Activated CD4-positive, alpha-beta T cell treated with anti-CD3 and anti-CD28 coated beads, Interleukin-2, amount 10 ng/mL, durations not matched to agents 7 days and 5 days (primary cell): ENCODE measurements at regions not wholly inside any gene's neighbourhood (a gene's known extent, or its start where the extent isn't known, plus 50 kb on each side); places are given as distances from the start of the nearest gene placed in this dataset.

Source experiments
- CTCF ChIA-PET: fragments of 350-600 bp; sonication (Branson Sonifier 250); formaldehyde crosslinking; loops from one replicate; lab custom pipeline; 2021; ENCODE audit warnings: antibody characterized with exemption; lab: Charles Lee
- POLR2A ChIA-PET: fragments of 350-600 bp; sonication (Branson Sonifier 250); formaldehyde crosslinking; loops from one replicate; lab custom pipeline; 2021; ENCODE audit warnings: antibody characterized with exemption; lab: Charles Lee
- DNase-seq: peaks from one replicate; pipeline ENCODE4 v3.0.0-alpha.2; 2020
- H3K27ac Mint-ChIP-seq: one replicate; pipeline ENCODE4 v1.8.0; 2021; ENCODE audit warnings: mild to moderate bottlenecking, moderate library complexity, mixed read lengths
- H3K27me3 Mint-ChIP-seq: one replicate; pipeline ENCODE4 v1.8.0; 2021; ENCODE audit warnings: mixed read lengths
- H3K36me3 Mint-ChIP-seq: one replicate; pipeline ENCODE4 v1.8.0; 2021; ENCODE audit warnings: low read depth, mixed read lengths
- H3K4me1 Mint-ChIP-seq: one replicate; pipeline ENCODE4 v1.8.0; 2021; ENCODE audit warnings: mixed read lengths
- H3K4me3 Mint-ChIP-seq: one replicate; pipeline ENCODE4 v1.8.0; 2021; ENCODE audit warnings: mild to moderate bottlenecking, moderate library complexity, mixed read lengths
- H3K9me3 Mint-ChIP-seq: one replicate; pipeline ENCODE4 v1.8.0; 2021; ENCODE audit warnings: mixed read lengths

DNA sequence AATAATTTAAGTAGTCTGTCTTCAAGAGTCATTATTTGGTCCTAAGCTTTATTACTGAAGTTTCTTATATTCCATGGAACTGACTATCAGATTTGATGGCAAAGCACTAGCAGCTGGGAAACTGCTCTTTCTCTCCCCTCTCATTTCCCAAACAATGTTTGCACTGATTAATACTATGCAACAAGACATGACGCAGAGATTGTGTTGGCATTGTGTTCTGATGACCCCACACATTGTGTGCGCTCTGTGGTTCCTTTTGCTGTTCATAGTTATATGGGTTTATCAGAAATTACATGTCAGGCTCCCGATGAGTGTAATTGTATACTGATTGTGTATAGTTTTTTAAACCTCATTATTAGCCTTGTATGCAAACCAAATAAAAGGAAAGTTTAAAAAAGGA, 331.6 kb upstream of the FANCL start:
- H3K4me1 Mint-ChIP-seq: peaks cover 29% of the 10 kb centered on the region
- ChIA-PET CTCF (no interaction called here), POLR2A (no interaction called here)
- no peaks in the 10 kb centered on the region for H3K36me3 Mint-ChIP-seq
- no peak for DNase-seq
- no peak overlapping the region for H3K27ac Mint-ChIP-seq
- H3K4me3 Mint-ChIP-seq: no peak overlapping the region
- no peaks in the 10 kb centered on the region for H3K9me3 Mint-ChIP-seq
- peaks cover 3% of the 10 kb centered on the region for H3K27me3 Mint-ChIP-seq

DNA sequence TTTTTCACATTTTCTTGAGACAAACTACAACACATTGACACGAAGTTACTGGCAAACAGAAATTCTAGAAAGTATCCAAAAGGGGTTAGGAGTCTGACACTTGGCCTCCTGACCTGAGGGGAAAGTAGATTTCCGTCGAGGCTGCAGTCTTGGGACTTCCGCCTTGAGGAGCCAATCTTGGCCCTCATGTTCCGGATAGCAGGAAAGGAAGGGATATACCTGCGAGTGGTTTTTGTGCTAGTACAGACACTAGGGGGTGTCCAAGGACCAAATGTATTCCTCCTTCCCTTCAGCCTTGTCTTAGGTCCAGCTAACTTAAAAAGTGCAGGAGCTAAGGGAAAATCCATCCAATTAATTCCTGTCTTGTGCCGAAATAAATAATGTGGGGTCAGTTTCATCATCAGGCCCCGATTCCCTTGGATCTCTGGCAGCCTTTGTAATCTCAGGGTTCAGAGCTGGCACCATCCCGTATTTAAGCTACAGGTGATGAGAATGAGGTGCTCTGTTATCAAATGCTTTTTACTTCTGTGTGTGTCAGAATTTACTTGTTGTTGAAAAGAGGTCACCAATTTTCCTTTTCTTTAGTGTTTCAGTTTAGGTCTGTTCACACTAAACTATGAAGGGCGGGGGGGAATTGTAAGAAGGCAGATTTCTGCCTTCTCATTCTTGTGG, 330.2 kb upstream of the FANCL start:
- ChIA-PET POLR2A (no interaction called here), CTCF (interaction anchor here (0.7 kb wide), 1 partner anchor 11 kb away, joined by 4 read pairs; no protein-coding TSS in a partner anchor)
- no peak overlapping the region for H3K4me3 Mint-ChIP-seq
- no peaks in the 10 kb centered on the region for H3K36me3 Mint-ChIP-seq
- peak; percentile 23 for DNase-seq
- peaks cover 3% of the 10 kb centered on the region for H3K27me3 Mint-ChIP-seq
- H3K27ac Mint-ChIP-seq: peak overlapping the region; percentile 27
- H3K9me3 Mint-ChIP-seq: no peaks in the 10 kb centered on the region
- H3K4me1 Mint-ChIP-seq: peaks cover 29% of the 10 kb centered on the region

DNA sequence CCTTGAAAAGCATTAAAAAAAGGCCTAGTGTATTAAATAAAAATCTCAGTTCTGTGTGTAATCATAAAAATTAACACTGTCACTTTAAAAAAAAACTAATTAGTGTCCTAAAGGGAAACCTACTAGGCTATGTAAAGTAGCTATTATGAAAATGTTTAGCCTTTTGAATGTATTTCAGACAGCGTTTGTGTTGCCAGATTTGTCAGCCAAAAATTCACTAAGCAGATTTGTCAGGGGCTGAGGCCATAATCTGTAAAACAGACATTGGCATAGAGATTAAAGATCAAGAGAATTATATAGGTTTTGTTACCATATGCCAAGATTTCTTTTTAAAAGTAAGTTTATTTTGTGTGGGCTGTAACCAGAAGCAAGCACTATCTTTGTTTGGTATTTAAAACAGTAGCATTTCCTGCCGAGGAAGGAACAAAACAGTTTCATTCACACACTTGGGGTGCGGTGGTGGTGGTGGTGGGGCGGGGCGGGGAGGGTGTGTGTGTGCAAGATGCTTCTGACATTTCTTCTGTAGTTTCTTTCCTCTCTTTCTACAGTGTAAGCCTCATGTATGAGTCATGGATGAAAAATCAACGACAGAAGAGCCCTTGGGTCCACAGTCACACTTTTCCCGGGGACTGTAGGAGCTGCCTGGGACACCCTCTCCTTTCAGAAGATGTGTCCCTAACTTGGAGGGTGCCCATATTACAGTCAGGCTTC, 328.5 kb upstream of the FANCL start:
- Mint-ChIP-seq H3K4me1 (peaks cover 29% of the 10 kb centered on the region), H3K4me3 (no peak overlapping the region), H3K27me3 (peaks cover 7% of the 10 kb centered on the region), H3K27ac (peak overlapping the region; percentile 73), H3K9me3 (no peaks in the 10 kb centered on the region), H3K36me3 (no peaks in the 10 kb centered on the region)
- DNase-seq: peak; percentile 46
- POLR2A ChIA-PET: no interaction called here
- CTCF ChIA-PET: no interaction called here

DNA sequence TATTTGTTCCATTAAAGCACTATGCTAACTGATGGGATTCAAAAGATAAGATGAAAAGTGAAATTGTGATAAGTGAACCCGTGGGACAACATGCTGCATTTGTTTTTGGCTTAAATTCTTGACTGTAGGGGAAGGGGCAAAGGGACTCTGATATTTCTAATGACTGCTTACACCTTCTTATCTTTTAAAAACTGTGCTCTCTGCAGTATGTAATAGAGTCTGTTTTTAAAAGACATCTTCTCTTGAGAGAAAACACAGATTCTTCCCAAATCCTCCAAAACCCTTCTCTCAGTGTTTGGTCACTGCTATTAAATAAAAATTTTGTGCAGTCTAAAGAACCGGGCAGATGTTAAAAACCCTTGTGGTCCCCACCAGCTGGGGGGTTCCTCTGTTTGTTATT, 327.8 kb upstream of the FANCL start:
- no peaks in the 10 kb centered on the region for H3K9me3 Mint-ChIP-seq
- CTCF ChIA-PET: no interaction called here
- peaks cover 9% of the 10 kb centered on the region for H3K27me3 Mint-ChIP-seq
- H3K4me3 Mint-ChIP-seq: no peak overlapping the region
- no peaks in the 10 kb centered on the region for H3K36me3 Mint-ChIP-seq
- DNase-seq: no peak
- peaks cover 29% of the 10 kb centered on the region for H3K4me1 Mint-ChIP-seq
- POLR2A ChIA-PET: no interaction called here
- no peak overlapping the region for H3K27ac Mint-ChIP-seq

DNA sequence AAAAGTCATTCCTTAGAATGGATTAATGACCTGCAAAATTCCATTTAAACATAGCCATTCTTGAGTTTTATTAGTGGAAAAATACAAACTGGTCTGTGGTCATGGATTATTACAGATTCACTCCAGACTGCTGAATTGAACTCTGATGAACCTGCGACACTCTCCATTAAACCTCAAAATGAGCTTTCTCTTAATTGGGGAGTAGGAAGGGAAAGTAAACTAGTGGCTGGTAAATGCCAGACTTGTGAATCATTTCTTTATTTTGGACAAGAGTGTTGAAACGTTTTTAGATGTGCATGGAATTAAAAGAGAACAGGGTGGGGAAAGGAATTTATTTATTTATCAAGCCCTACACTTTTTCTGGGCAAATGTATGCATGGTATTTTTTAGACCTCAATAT, 321.2 kb upstream of the FANCL start:
- ChIA-PET CTCF (interaction anchor here (0.7 kb wide), 1 partner anchor 1997 kb away, joined by 3 read pairs; no protein-coding TSS in a partner anchor), POLR2A (no interaction called here)

DNA sequence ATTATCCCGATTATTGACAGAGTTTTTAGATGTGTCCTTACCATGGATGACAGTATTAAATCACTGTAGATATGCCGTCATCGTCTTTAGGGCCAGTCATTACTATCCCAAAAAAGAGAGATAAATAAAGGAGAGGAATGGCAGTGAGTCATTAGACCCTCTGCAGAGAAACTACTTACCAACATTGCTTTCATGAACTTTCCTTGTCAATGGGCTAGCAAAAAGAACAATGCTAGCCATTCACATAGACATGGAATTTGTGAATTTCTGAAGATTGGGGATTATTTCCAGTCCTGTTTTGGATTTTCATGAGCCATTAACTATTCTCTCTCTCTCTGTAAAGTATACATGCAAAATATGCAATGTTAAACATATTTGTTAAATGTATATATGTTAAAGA, 319.4 kb upstream of the FANCL start:
- Mint-ChIP-seq H3K4me1 (no peaks in the 10 kb centered on the region), H3K4me3 (no peak overlapping the region), H3K36me3 (no peaks in the 10 kb centered on the region), H3K27ac (no peak overlapping the region), H3K9me3 (no peaks in the 10 kb centered on the region), H3K27me3 (peaks cover 5% of the 10 kb centered on the region)
- ChIA-PET CTCF (no interaction called here), POLR2A (no interaction called here)
- no peak for DNase-seq

More for the DNA sequence above, 321.2 kb upstream of the FANCL start:
- Mint-ChIP-seq H3K27ac (no peak overlapping the region), H3K4me1 (no peaks in the 10 kb centered on the region), H3K36me3 (no peaks in the 10 kb centered on the region), H3K27me3 (peaks cover 9% of the 10 kb centered on the region), H3K4me3 (no peak overlapping the region), H3K9me3 (no peaks in the 10 kb centered on the region)
- no peak for DNase-seq

DNA sequence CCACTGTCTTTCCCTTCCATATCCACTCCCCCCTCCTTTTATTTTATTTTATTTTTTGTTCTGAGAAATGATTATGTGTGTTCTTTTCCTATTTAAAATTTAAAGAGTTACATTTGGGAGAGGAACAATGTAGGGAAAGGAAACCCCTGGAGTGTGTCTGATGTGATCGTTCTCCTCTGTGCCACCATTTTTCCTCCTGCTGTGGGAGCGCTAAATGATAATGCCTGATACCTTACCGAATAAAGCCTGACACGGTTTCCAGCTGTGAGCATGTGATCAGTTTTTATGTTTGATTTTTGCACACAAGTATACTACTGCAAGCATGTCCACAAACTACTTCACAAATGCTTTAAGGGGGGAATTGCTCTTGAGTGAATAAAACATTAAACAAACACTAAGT, 317.8 kb upstream of the FANCL start:
- Mint-ChIP-seq H3K9me3 (no peaks in the 10 kb centered on the region), H3K27me3 (no peaks in the 10 kb centered on the region), H3K36me3 (no peaks in the 10 kb centered on the region), H3K27ac (no peak overlapping the region), H3K4me3 (no peak overlapping the region), H3K4me1 (no peaks in the 10 kb centered on the region)
- ChIA-PET POLR2A (no interaction called here), CTCF (no interaction called here)
- DNase-seq: no peak

DNA sequence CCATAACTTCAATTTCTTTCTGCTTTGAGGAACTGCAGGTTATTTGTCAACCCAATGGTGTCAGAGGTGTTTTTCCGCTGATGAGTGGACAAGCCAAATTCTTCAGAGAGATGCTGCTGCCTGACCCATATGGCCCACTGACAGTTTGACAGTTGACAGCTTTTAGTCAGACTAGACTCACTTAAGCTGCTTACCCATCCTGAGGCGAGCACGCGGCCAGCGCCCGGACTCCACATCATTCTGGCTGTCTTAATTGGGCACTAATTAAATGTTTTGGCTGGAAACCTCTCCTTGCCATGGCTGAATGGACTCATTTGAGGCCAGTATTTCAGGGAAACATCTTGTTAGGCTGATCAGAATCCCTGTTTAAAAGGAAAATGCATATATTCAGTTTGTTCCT, 316.1 kb upstream of the FANCL start:
- DNase-seq: no peak
- Mint-ChIP-seq H3K27me3 (peaks cover 2% of the 10 kb centered on the region), H3K4me3 (no peak overlapping the region), H3K9me3 (no peaks in the 10 kb centered on the region), H3K36me3 (no peaks in the 10 kb centered on the region), H3K4me1 (no peaks in the 10 kb centered on the region), H3K27ac (no peak overlapping the region)
- CTCF ChIA-PET: no interaction called here
- POLR2A ChIA-PET: no interaction called here

DNA sequence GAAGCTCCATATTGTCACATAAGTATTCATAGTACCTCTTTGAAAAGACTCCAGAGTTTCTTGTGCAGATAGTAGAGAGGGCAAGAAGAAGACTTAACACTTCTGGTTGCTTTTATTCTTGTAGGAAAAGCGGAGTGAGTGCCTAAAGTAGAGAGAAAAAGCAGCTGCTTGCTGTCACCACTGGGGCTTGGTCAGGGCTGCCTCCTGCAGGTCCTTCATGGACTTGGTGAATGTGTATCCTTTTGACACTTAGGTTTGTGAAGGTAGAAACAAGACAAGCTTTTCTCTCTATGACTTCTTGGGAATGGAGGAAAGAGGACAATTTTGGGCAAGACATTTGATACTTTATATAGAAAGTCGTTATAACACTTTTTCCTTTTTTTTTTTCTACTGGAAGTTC, 312.8 kb upstream of the FANCL start:
- Mint-ChIP-seq H3K4me3 (no peak overlapping the region), H3K4me1 (no peaks in the 10 kb centered on the region), H3K27ac (no peak overlapping the region), H3K36me3 (no peaks in the 10 kb centered on the region), H3K27me3 (peaks cover 2% of the 10 kb centered on the region), H3K9me3 (no peaks in the 10 kb centered on the region)
- POLR2A ChIA-PET: no interaction called here
- DNase-seq: no peak
- CTCF ChIA-PET: interaction anchor here (0.5 kb wide), 1 partner anchor 449 kb away, joined by 3 read pairs; no protein-coding TSS in a partner anchor

DNA sequence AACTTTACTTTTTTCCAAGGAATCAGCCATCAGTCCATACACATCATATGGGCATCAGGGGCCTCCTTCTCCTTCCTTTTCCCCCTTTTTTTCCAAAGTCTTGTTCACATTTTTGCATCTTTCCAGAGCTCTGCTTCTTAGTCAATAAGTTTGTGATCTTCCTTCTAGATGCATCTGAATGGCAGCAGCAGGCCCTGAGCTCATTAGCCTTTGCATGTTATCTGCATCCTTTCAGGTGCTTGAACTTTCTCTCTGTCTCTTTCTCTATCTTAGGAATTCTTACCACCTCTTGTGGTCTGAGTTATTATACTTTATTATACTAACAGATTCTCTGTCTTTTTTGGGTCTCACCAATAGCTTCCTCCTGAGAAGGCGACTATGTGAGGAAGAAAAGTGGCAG, 312.4 kb upstream of the FANCL start:
- Mint-ChIP-seq H3K27me3 (peaks cover 2% of the 10 kb centered on the region), H3K9me3 (no peaks in the 10 kb centered on the region)
- CTCF ChIA-PET: no interaction called here

DNA sequence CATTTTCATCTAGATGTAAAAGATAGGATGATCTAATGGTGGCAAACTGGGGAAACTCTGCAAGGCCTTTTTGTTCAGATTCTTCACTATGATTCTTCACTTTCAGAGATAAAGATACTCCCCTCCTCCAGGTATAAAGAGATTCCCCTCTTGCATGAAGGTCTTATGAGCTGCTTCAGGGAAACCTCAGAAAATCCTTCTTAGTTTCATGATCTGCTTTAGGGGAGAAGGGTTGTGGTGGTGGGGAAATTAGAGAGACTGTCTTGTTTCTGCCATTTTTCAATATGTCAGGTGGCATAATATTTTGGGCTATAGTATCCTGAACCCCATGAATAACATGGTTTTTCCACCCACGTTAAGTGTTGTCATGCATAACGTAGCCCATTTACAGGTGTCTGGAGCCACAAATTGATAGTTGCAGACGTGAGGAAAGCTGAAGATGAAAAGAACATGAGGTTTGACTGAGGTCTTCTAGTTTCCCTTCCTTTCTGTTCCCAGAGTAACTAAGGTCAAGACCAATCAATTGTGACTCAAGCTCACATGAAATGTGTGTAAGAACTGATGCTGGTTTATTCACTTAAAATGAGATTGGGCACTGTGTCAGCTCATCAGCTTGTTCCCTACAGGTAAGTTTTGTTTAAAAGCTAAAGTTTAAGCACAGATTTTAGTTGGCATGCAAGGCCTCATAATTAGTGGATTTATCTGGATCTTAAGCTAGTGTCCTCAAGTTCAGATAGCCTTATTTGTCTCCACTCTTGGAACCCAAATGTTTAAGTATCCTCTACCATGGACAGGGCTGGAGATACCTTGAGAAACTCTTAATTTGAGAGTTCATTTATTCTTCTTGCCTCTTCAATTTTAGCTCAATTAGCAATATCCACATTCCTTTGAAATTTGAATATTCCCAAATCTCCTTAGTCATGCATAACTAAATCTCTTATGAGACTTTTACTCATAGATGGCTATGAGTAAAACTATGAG, 304.5 kb upstream of the FANCL start:
- ChIA-PET CTCF (interaction anchor here (0.7 kb wide), 1 partner anchor 32 kb away, joined by 3 read pairs; no protein-coding TSS in a partner anchor), POLR2A (no interaction called here)
- Mint-ChIP-seq H3K4me1 (no peaks in the 10 kb centered on the region), H3K9me3 (no peaks in the 10 kb centered on the region), H3K27me3 (no peaks in the 10 kb centered on the region), H3K27ac (no peak overlapping the region), H3K4me3 (no peak overlapping the region), H3K36me3 (no peaks in the 10 kb centered on the region)
- no peak for DNase-seq

More for the DNA sequence above, 312.4 kb upstream of the FANCL start:
- POLR2A ChIA-PET: no interaction called here
- Mint-ChIP-seq H3K4me1 (no peaks in the 10 kb centered on the region), H3K27ac (no peak overlapping the region), H3K36me3 (no peaks in the 10 kb centered on the region), H3K4me3 (no peak overlapping the region)
- DNase-seq: no peak

DNA sequence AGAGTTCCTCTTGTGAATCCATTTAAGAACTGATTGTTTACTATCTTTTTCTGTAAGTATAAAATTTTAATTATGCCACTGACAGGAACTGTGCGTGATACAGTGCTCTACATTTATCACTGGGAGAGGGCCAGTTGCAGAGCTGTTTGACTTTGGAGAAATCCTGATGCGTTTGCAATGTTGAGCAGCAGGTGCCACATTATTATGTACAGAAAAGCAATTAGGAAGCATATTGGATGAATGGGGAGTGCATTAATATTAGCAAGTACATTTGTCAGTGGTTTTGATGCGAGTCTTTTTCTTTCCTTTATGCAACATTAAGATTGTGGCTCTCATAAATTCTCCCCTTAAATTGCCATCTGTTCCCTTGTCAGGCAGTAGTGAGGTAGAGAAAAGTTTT, 302.3 kb upstream of the FANCL start:
- ChIA-PET POLR2A (no interaction called here), CTCF (no interaction called here)
- H3K27ac Mint-ChIP-seq: no peak overlapping the region
- DNase-seq: no peak
- no peaks in the 10 kb centered on the region for H3K36me3 Mint-ChIP-seq
- H3K9me3 Mint-ChIP-seq: no peaks in the 10 kb centered on the region
- no peaks in the 10 kb centered on the region for H3K27me3 Mint-ChIP-seq
- no peaks in the 10 kb centered on the region for H3K4me1 Mint-ChIP-seq
- no peak overlapping the region for H3K4me3 Mint-ChIP-seq

DNA sequence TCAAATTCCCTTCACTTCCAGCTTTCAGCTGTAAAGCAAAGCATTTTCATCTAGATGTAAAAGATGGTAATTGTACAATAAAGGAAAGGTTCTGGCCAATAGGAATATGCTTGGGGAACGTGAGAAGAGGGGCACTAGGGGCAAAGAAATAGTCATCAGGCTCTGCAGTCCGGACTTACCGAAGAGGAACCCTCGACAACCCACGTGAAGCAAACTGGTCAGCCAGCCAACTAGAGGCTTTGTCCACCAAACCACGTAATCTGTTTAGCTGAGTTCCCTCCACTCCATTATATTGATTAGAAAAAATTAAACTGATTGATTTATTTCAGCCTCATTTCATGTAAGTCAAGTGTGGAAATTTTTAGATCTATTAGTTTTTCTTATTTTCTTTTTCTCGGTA, 300.4 kb upstream of the FANCL start:
- H3K4me3 Mint-ChIP-seq: no peak overlapping the region
- ChIA-PET POLR2A (no interaction called here), CTCF (no interaction called here)
- no peaks in the 10 kb centered on the region for H3K27me3 Mint-ChIP-seq
- H3K9me3 Mint-ChIP-seq: no peaks in the 10 kb centered on the region
- DNase-seq: no peak
- H3K4me1 Mint-ChIP-seq: no peaks in the 10 kb centered on the region
- no peak overlapping the region for H3K27ac Mint-ChIP-seq
- H3K36me3 Mint-ChIP-seq: no peaks in the 10 kb centered on the region
